ENCODE measurements at regions not wholly inside any gene's neighbourhood (a gene's known extent, or its start where the extent isn't known, plus 50 kb on each side); places are given as distances from the start of the nearest gene placed in this dataset.
"Not testable (repeated sequence)": the region's sequence is repeated elsewhere in the genome, so short reads cannot be mapped to it uniquely, and the experiment has no call there.

DNA sequence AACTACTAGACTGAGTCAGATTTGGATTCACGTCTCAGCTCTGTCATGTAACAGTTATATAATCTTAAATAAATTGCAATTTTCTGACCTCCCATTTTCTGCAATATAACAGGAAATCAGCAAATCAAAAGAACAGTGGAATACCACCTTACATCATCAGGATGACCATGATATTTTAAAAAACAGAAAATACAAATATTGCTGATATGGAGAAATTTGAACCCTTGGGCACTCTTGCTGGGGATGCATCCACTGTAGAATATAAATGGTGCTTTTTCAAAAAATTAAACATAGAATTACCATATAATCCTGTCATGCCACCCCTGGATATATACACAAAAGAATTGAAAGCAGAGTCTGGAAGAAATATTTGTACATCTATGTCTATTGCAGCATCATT, 982.5 kb downstream of the TBL1XR1 start:
- DNase-seq (ENCODE audit: low read depth in 2 of 3, low spot score in 1 of 3): no peak

DNA sequence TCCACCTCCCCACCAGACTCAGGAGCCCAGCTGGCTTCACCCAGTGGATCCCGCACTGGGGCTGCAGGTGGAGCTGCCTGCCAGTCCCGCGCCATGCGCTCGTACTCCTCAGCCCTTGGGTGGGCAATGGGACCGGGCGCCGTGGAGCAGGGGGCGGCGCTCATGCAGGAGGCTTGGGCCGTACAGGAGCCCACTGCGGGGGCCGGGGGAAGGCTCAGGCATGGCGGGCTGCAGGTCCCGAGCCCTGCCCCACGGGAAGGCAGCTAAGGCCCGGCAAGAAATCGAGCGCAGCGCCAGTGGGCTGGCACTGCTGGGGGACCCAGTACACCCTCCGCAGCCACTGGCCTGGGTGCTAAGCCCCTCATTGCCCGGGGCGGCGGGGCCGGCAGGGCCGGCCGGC, 984.0 kb downstream of the TBL1XR1 start:
- DNase-seq (ENCODE audit: low read depth in 2 of 3, low spot score in 1 of 3): not testable (repeated sequence)

DNA sequence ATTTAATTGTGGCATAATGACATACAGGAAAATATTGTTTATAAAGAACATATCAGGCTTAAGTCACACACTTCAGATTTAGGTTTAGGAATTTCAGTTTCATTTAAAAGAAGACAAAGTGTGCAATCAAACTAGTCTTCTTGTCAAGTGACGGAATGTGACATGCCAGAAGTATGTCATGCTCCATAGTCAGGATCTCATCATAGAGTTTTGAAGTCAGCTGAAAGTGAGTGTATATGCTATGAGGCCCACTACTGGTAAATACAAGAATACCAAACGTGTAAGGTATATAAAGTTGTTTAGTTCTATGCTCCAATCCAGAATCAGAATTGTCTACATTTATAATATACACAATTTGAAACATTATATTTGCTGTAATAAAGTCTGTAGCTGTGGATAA, 988.4 kb downstream of the TBL1XR1 start:
- no peak for DNase-seq (ENCODE audit: low read depth in 2 of 3, low spot score in 1 of 3)

DNA sequence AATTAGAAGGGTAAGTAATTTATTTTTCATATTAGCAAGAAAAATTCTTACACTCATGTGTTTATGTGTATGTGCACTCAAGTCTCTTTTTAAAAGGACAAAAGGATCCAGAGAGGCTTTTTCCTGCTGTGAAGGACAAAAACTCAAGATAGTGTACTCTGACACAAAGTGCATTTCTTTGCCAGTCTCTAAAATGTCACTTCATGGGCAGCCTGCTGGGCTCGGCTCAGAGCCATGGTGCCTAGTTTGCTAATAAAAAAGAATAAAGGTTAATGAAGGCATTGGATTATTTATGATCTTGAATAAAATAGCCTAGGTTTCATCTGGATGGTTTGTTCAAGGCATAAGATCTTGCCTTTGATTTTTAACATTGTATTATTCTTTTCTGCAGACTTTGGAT, 989.0 kb downstream of the TBL1XR1 start:
- no peak for DNase-seq (ENCODE audit: low read depth in 2 of 3, low spot score in 1 of 3)

- no peak for DNase-seq (ENCODE audit: low read depth in 2 of 3, low spot score in 1 of 3)
These were observed 990.5 kb downstream of the TBL1XR1 start for GRCh38 chr3:176206809-176207208.

GRCh38 chr3:176202652-176203051, 994.6 kb downstream of the TBL1XR1 start:
- no peak for DNase-seq (ENCODE audit: low read depth in 2 of 3, low spot score in 1 of 3)

DNA sequence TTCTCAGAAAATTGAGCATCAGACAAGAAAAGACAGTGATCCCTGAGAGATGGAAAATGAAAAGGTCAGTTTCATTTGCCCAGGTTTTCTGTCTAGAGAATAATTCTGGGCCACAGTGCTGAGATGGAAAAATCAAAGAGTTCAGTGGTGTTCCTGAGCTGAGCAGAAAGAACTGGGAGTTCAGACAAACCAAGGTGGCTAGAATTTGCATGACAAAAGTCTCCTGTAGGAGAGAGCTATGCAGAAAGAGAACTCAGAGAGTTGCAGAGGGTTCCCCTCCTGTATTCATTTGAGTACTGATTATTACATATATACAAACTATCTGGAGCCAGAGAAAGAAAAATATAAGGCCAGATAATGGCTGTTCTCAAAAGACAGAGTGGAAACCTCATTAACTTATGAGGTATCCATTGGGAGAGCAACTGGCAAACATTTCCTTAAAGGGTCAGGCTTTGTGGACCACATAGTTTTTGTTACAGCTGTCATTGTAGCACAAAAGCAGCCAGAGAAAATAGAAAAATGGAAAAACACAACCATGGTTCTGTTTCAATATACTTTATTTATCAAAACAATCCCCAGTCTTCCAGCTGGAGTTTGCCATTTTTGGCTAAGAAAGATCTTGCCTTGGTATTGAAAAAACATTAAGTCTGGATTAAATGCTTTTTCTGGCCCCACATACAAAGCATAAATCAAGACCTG, 1004.1 kb downstream of the TBL1XR1 start:
- no peak for DNase-seq (ENCODE audit: low read depth in 2 of 3, low spot score in 1 of 3)

GRCh38 chr3:176190755-176191154, 1006.5 kb downstream of the TBL1XR1 start:
- no peak for DNase-seq (ENCODE audit: low read depth in 2 of 3, low spot score in 1 of 3)

DNA sequence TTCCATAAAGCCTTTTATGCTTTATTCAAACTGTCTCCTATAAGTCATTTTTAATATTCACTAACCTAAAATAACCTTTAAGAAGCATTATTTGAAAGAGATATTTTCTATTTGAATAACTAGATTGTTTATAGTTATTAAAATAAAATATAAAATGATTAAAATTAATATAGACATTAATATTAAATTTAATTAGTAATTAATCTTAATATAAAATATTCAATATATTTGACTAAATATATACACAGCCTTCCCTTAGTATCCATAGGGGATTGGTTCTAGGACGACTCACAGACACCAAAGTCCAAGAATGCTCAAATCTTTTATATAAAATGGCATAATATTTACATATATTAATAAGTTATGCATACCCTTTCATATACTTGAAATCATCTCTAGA, 1014.1 kb downstream of the TBL1XR1 start:
- no peak for DNase-seq (ENCODE audit: low read depth in 2 of 3, low spot score in 1 of 3)

DNA sequence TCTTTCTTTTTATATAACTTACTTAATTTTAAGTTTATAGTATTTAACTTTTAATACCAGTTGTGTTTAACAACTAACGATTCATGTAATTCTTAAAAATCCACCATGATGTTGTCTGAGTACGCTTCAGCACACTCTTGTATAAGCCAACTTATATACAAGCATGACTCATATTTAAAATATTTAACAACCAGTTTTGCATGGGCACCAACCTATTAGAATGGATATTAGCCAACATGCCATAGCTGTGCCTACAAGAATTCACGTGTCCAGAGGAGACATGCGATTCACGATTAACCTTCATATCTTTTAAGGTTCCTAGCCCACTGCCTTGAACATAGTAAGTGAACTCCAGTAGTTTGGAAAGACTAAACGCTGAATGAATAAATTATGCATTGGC, 1023.2 kb downstream of the TBL1XR1 start:
- no peak for DNase-seq (ENCODE audit: low read depth in 2 of 3, low spot score in 1 of 3)

- no peak for DNase-seq (ENCODE audit: low read depth in 2 of 3, low spot score in 1 of 3)
These were observed 1024.8 kb downstream of the TBL1XR1 start for GRCh38 chr3:176172492-176172891.

DNA sequence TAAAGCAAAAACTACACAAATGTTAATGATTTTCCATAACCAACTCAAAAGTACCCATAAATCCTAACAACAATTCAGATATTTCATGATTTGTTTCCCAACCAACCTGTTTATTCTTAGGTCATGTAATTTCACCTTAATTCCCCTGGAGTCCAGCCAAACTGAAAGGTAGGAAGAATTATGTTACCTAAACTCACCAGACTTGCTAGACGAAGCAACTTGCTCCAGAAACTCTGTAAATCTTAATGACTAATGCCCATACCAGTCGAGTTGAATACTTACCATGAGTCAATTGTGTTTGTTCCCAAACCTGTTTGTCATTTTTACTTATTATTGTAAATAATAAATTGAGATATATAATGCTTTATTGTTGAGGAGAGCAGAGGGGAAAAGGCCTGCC, 1030.0 kb downstream of the TBL1XR1 start:
- DNase-seq (ENCODE audit: low read depth in 2 of 3, low spot score in 1 of 3): no peak

GRCh38 chr3:176160997-176161396, 1036.3 kb downstream of the TBL1XR1 start:
- DNase-seq (ENCODE audit: low read depth in 2 of 3, low spot score in 1 of 3): no peak

DNA sequence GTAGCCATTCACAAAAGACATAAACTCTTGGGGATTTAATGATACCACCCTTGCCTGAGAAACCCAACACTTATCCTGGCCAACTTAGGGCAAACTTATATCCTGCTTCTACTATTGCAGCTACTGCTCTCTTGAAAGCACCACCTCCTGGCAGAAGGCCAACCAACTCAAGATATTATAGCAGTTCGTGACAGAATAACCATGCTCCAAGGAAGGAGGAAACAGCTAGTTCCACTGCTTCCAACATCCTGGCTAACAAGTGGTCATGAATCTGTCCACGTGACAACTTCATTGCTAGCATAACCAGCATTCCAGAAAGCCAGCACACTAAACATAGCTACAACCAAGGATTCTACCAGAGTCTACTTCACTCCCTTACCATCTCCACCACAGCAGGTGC, 1037.5 kb downstream of the TBL1XR1 start:
- no peak for DNase-seq (ENCODE audit: low read depth in 2 of 3, low spot score in 1 of 3)

- no peak for DNase-seq (ENCODE audit: low read depth in 2 of 3, low spot score in 1 of 3)
These were observed 1042.3 kb downstream of the TBL1XR1 start for GRCh38 chr3:176155012-176155411.

DNA sequence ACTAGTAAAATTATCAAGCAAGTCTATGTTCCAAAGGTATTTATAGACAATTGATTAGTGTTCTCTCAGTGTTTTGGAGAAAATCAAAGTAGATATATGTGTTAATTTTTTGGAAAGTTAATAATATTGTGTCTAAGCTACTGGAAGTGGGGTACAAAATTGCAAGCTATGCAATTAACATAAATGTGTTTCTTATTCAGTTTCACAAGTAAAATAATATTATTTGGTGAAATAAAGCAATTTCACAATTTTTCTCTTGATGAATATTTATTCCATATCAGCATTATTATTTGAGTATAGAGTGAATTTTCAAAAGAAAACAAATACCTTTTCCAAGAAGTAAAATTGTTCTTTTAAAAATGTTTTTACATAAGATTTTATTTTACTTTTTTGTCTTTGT, 1047.7 kb downstream of the TBL1XR1 start:
- no peak for DNase-seq (ENCODE audit: low read depth in 2 of 3, low spot score in 1 of 3)

DNA sequence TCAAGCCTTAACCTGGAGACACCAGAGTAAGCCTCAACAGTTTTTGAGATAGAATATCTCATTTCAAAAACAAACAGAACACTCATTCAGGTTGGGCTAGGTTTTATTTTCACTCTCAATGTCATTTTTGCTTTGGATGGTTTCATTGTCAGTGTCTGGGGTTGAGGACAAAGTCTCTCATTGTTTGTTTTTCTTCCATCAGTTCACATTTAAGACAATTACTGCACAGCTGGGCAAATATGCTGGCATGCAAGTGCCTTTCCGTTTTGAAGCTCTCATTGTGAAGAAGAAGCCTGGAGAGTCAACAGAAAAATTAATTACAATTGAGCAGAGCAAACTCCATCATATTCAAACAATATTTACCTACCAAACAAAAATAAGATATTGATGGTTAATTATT, 1050.0 kb downstream of the TBL1XR1 start:
- DNase-seq (ENCODE audit: low read depth in 2 of 3, low spot score in 1 of 3): no peak

GRCh38 chr3:176141837-176142236, 1055.4 kb downstream of the TBL1XR1 start:
- DNase-seq (ENCODE audit: low read depth in 2 of 3, low spot score in 1 of 3): no peak

DNA sequence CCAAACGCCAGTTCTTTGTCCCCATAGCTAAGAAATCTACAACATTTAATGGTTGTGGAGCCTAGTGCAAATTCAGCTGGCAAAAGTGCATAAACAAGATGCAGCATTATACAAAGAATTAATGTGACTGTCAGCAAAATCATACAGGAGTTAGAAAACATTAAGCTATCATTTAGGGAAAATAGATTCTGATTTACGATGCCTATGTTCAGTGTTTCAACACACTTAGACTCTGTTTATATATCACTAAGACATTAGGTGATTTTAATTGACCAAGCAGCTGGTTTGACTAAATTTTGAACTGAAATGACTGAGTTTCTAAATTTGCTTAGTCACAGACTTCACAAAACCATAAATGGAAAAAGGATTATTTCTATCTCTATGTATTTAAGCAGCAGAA, 1076.8 kb downstream of the TBL1XR1 start:
- DNase-seq (ENCODE audit: low read depth in 2 of 3, low spot score in 1 of 3): no peak

DNA sequence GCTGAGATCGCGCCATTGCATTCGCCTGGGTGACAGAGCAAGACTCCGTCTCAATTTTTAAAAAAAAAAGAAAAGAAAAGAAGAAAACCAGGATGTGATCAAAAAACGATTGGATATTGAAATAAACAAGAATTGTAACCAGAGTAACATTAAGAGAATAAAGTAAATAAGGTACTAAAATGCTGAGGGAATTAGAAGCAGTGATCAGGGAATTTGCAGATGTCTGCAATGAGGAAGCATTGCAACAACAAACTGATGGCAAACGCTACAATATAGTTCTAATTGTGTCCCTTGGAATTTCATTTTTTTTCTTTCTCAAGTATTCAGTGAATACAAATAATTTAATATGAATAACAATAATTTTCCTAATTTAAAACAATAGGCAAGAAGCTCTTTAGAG, 1077.5 kb downstream of the TBL1XR1 start:
- no peak for DNase-seq (ENCODE audit: low read depth in 2 of 3, low spot score in 1 of 3)

GRCh38 chr3:176106380-176106779, 1090.9 kb downstream of the TBL1XR1 start:
- DNase-seq (ENCODE audit: low read depth in 2 of 3, low spot score in 1 of 3): no peak

- DNase-seq (ENCODE audit: low read depth in 2 of 3, low spot score in 1 of 3): no peak
These were observed 1100.3 kb downstream of the TBL1XR1 start for GRCh38 chr3:176097027-176097426.

GRCh38 chr3:176093892-176094291, 1103.4 kb downstream of the TBL1XR1 start:
- DNase-seq (ENCODE audit: low read depth in 2 of 3, low spot score in 1 of 3): not testable (repeated sequence)

DNA sequence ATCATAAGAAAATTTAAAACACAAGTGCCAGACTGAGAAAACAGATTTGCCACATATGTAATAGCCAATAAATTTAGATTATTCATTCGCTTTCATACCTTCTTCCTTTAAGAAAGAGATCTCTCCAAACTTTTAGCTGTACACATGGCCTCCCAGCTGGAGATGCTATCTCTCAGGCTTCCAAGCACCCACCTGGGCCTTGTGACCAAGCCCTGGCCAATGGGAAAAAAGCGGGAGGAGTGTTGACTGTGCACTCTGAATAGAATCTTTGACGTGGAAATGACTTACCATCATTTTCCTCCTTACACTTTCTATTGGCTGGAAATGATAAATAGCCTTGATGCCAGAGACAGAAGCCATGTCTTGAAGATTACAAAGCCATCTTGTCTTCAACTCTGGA, 1106.6 kb downstream of the TBL1XR1 start:
- no peak for DNase-seq (ENCODE audit: low read depth in 2 of 3, low spot score in 1 of 3)

Measured in stimulated activated CD4-positive, alpha-beta T cell treated with anti-CD3 and anti-CD28 coated beads, Interleukin-12 subunit alpha, Interleukin-12 subunit beta, amount 100 ng/mL, for 48 hours (primary cell).